ENCODE measurements at regions not wholly inside any gene's neighbourhood (a gene's known extent, or its start where the extent isn't known, plus 50 kb on each side); places are given as distances from the start of the nearest gene placed in this dataset.

GRCh38 chr5:57408714-57409113, 73.9 kb downstream of the ACTBL2 start:
- TF ChIP-seq CTCF (IDR thresholded peaks at IDR 0.05; ENCODE audit: low read depth, low read length) (no peak), EZH2phosphoT487 (IDR thresholded peaks at IDR 0.05; ENCODE audit: low read depth) (no peak)
